HCT116 (cell line): ENCODE measurements at regions not wholly inside any gene's neighbourhood (a gene's known extent, or its start where the extent isn't known, plus 50 kb on each side); places are given as distances from the start of the nearest gene placed in this dataset.
A peak's percentile ranks its signal among the peaks of the same experiment; 100 is the strongest.

Source experiments
- ATAC-seq: fragments of 200-7000 bp; cut with Tn5 transposase; 2 replicates; pipeline ENCODE4 v1.9.1; 2020; ENCODE audit warnings: mild to moderate bottlenecking, moderate library complexity
- BruUV-seq: library from RNA; stranded (reverse); fragments of 400-500 nt; replicated peaks from 2 replicates; lab custom pipeline; 2021; lab: Mats Ljungman, UMichigan
- CTCF ChIA-PET: fragments of 300-600 bp; sonication (Branson Sonifier 250); formaldehyde crosslinking; loops from one replicate; lab custom pipeline; 2021; ENCODE audit warnings: antibody characterized with exemption; lab: Charles Lee
- POLR2A ChIA-PET: fragments of 300-600, 350-600 bp; sonication (Branson Sonifier 250); formaldehyde crosslinking; loops from one replicate; lab custom pipeline; 2021; ENCODE audit warnings: antibody characterized with exemption; lab: Charles Lee
- RAD21 ChIA-PET, 2 experiments: fragments of 300-600 bp; sonication (Branson Sonifier 250); formaldehyde crosslinking; loops; one replicate each; lab custom pipeline; 2023; ENCODE audit warnings: low total read pairs in 2 of 2; ENCODE audit not compliant: uncharacterized antibody in 2 of 2, unreplicated experiment in 2 of 2, low non-redundant PET in 1 of 2; lab: Charles Lee
- DNase-seq: peaks from one replicate; pipeline ENCODE4 v3.0.0-alpha.2; 2010; ENCODE audit warnings: low read depth, low spot score
- H2AFZ ChIP-seq: fragments of 200-600 bp; shearing (Covaris generic), sonication (generic); 2 replicates; pipeline ENCODE4 v1.6.1; 2017; ENCODE audit warnings: low read depth, mixed run types, mixed read lengths, antibody characterized with exemption, low read length; ENCODE audit not compliant: poor library complexity, severe bottlenecking
- H3K27ac ChIP-seq: 2 replicates; pipeline ENCODE4 v1.5.1; 2012; ENCODE audit warnings: low read depth, low read length
- H3K27me3 ChIP-seq: fragments of 200-600 bp; sonication (generic); 2 replicates; pipeline ENCODE4 v1.6.1; 2016; ENCODE audit warnings: mixed run types, low read length, mixed read lengths; ENCODE audit not compliant: insufficient read depth
- H3K36me3 ChIP-seq, 2 experiments: fragments of 200-500 bp in 1 of 2; fragments of 200-600 bp in 1 of 2; sonication (Bioruptor generic) in 1 of 2; sonication (generic) in 1 of 2; 2 replicates each; pipeline versions ENCODE4 v1.5.1 to v1.6.1; 2014 to 2016; ENCODE audit warnings: low read length in 2 of 2, inconsistent platforms in 1 of 2, mixed read lengths in 1 of 2, mixed run types in 1 of 2; ENCODE audit not compliant: insufficient read depth in 2 of 2, control insufficient read depth in 1 of 2
- H3K4me1 ChIP-seq, 2 experiments: fragments of 200-600 bp in 1 of 2; sonication (generic) in 1 of 2; 2 replicates each; pipeline versions ENCODE4 v1.5.1 to v1.6.1; 2012 to 2017; ENCODE audit warnings: low read length in 2 of 2, inconsistent platforms in 1 of 2, mild to moderate bottlenecking in 1 of 2, mixed read lengths in 1 of 2, mixed run types in 1 of 2, moderate library complexity in 1 of 2; ENCODE audit not compliant: insufficient read depth in 2 of 2, control insufficient read depth in 1 of 2
- H3K4me2 ChIP-seq: fragments of 200-600 bp; sonication (generic); 2 replicates; pipeline ENCODE4 v1.6.1; 2017; ENCODE audit warnings: mixed run types, low read length, mixed read lengths
- H3K4me3 ChIP-seq, 2 experiments: fragments of 200-600 bp in 1 of 2; sonication (generic) in 1 of 2; replicated peaks in 1 of 2; 2 replicates each; pipeline ENCODE4 v1.5.1; 2011 to 2016; ENCODE audit warnings: low read length in 2 of 2, control low read depth in 1 of 2, low read depth in 1 of 2, mild to moderate bottlenecking in 1 of 2, mixed read lengths in 1 of 2, mixed run types in 1 of 2
- H3K79me2 ChIP-seq: fragments of 200-600 bp; sonication (generic); 2 replicates; pipeline ENCODE4 v1.6.1; 2017; ENCODE audit warnings: mild to moderate bottlenecking, mixed run types, low read length, moderate library complexity, mixed read lengths; ENCODE audit not compliant: insufficient read depth
- H3K9ac ChIP-seq: fragments of 200-600 bp; sonication (generic); 2 replicates; pipeline ENCODE4 v1.6.1; 2016; ENCODE audit warnings: low read length, mixed read lengths
- H3K9me2 ChIP-seq: fragments of 200-600 bp; sonication (generic), shearing (Covaris generic); 2 replicates; pipeline ENCODE4 v1.6.1; 2017; ENCODE audit warnings: mixed run types, mild to moderate bottlenecking, moderate library complexity; ENCODE audit not compliant: insufficient read depth
- H3K9me3 ChIP-seq, 2 experiments: fragments of 200-500 bp in 1 of 2; fragments of 200-600 bp in 1 of 2; sonication (Bioruptor generic) in 1 of 2; sonication (generic) in 1 of 2; 2 replicates each; pipeline ENCODE4 v1.6.1; 2014 to 2017; ENCODE audit warnings: low read length in 2 of 2, mixed read lengths in 2 of 2, inconsistent platforms in 1 of 2, low read depth in 1 of 2, mild to moderate bottlenecking in 1 of 2, mixed run types in 1 of 2, moderate library complexity in 1 of 2; ENCODE audit not compliant: control insufficient read depth in 1 of 2, insufficient read depth in 1 of 2
- H4K20me1 ChIP-seq: fragments of 200-600 bp; sonication (generic), shearing (Covaris generic); 2 replicates; pipeline ENCODE4 v1.6.1; 2017; ENCODE audit warnings: mixed run types, mild to moderate bottlenecking, moderate library complexity; ENCODE audit not compliant: insufficient read depth
- CBX3 ChIP-seq: IDR thresholded peaks from 2 replicates; pipeline ENCODE4 v1.6.1; 2012; ENCODE audit warnings: low read depth
- POLR2A ChIP-seq: IDR thresholded peaks from 2 replicates; pipeline ENCODE4 v1.7.0; 2011; ENCODE audit warnings: borderline replicate concordance; ENCODE audit not compliant: insufficient read depth, insufficient read length; ENCODE audit errors: extremely low read depth
- RAD21 ChIP-seq: IDR thresholded peaks from 2 replicates; pipeline ENCODE4 v1.6.1; 2012; ENCODE audit warnings: low read depth, mild to moderate bottlenecking
- SP1 ChIP-seq: IDR thresholded peaks from 2 replicates; pipeline ENCODE4 v1.6.1; 2012; ENCODE audit warnings: low read depth
- SRF ChIP-seq: IDR thresholded peaks from 2 replicates; pipeline ENCODE4 v1.6.1; 2012; ENCODE audit warnings: low read depth
- TCF7L2 ChIP-seq: IDR thresholded peaks from 2 replicates; pipeline ENCODE4 v1.7.0; 2011; ENCODE audit warnings: borderline replicate concordance, inconsistent platforms; ENCODE audit not compliant: insufficient read depth, insufficient read length; ENCODE audit errors: extremely low read depth
- YY1 ChIP-seq: IDR thresholded peaks from 2 replicates; pipeline ENCODE4 v1.6.1; 2011; ENCODE audit warnings: low read length, low read depth, moderate library complexity, mild to moderate bottlenecking; ENCODE audit not compliant: insufficient replicate concordance; ENCODE audit errors: extremely low read depth
- ZFX ChIP-seq: fragments of 450-650 bp; IDR thresholded peaks from 2 replicates; pipeline ENCODE4 v1.6.1; 2017
- intact Hi-C: fragments of 100-400 bp; cut with micrococcal nuclease; formaldehyde crosslinking; loops from 2 replicates; pipeline ENCODE4 v1.10.0; 2022
- TF ChIP-seq, protein P1 (sequence below), 3 experiments: fragments of 200-600 bp in 1 of 3; sonication (generic) in 1 of 3; IDR thresholded peaks in 2 of 3; conservative IDR thresholded peaks in 1 of 3; 2 replicates each; pipeline ENCODE4 v1.5.1; 2012 to 2017; ENCODE audit warnings: low read depth in 2 of 3, low read length in 2 of 3, antibody characterized with exemption in 1 of 3, borderline replicate concordance in 1 of 3, control low read depth in 1 of 3, mild to moderate bottlenecking in 1 of 3, mixed read lengths in 1 of 3, mixed run types in 1 of 3, moderate library complexity in 1 of 3; ENCODE audit not compliant: insufficient read depth in 1 of 3
- TF ChIP-seq, protein P2 (sequence below): IDR thresholded peaks from 2 replicates; pipeline ENCODE4 v1.6.1; 2012; ENCODE audit warnings: low read depth
- TF ChIP-seq, protein P3 (sequence below): IDR thresholded peaks from 2 replicates; pipeline ENCODE4 v1.6.1; 2012

DNA sequence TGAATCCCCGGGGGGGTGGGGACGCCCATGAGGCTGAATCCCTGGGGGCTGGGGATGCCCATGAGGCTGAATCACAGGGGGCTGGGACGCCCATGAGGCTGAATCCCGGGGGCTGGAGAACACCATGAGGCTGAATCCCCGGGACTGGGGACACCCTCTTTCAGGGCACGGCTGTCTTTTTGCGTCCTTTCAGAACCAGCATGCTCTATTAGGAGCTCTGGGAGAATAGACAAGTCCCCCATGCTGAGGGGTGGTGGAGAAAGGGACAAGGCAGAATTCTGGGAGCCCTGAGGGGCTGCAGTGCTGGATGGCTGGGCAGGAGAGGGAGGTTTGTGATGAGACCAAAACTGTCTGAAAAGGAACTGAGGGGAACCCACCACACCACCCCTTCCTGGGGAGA, 257.3 kb upstream of the TCERG1L start:
- Histone ChIP-seq H3K4me3 (no peak overlapping the region), H3K27me3 (no peaks in the 10 kb centered on the region; the same call in 1 of the 2 replicates), H3K9me3 (no peaks in the 10 kb centered on the region), H2AFZ (no peak overlapping the region), H3K4me2 (no peak overlapping the region), H4K20me1 (no peaks in the 10 kb centered on the region), H3K9ac (no peak overlapping the region)
- TF ChIP-seq YY1, result no peak
- TF ChIP-seq, all 23 proteins: peak for 0
- no peaks in the 10 kb centered on the region for H3K79me2 ChIP-seq
- intact Hi-C loops, result loop anchor here (5.0 kb wide), 1 partner anchor 112 kb away; no protein-coding TSS in a partner anchor
- ChIA-PET CTCF (interaction anchor here (1.4 kb wide), 1 partner anchor 115 kb away, joined by 4 read pairs; no protein-coding TSS in a partner anchor), POLR2A (no interaction called here), RAD21 (no interaction called here)
- no TSS peak for BruUV-seq
- H3K9me2 ChIP-seq, result no peaks in the 10 kb centered on the region
- no peak for DNase-seq
- H3K4me1 ChIP-seq, result no peaks in the 10 kb centered on the region
- H3K36me3 ChIP-seq, result no peaks in the 10 kb centered on the region
- H3K27ac ChIP-seq, result no peak overlapping the region
- ATAC-seq, result no peak

DNA sequence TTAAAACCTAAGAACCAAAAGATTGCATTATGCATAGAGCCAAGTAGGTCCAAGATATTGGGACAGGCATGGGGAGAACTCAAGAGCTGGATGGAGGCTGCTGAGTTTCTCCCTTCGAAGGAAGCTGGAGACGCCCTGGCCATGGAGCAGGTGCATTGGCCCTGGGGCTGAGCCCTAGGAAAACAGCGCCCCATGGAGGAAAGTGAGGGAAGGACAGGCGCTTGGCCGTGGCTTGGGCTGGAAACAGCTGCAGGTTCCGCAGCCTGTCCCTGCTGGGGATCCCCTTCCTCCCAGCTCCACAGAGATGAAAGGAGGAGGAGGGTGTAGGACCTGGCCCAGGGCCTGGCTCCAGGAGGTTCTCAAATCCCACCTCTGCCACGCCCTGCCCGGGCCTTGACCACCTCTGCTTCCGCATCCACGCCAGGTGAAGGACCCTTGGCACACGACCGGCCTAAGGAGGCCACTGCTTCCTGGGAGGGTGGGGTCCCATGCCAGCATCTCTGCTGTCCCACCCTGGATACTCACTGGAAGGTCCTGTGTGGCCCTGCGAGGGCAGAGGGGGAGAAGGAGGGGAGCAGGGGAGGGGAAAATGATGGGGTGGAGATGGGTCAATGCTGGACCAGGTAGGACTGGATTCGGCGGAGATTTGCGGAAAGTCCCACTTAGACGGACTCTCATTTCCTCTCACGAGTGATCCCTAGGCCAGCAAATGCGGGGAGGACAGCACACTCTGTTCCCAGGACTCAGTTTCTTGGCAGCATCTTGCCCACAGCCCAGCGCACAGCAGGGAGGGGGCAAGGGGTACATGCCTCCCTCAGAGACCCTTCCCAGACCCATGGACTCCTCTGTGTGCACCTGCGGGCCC, 258.6 kb upstream of the TCERG1L start:
- DNase-seq, result no peak
- Histone ChIP-seq H2AFZ (no peak overlapping the region), H3K27ac (no peak overlapping the region), H3K9me2 (no peaks in the 10 kb centered on the region), H3K27me3 (no peaks in the 10 kb centered on the region; the same call in 1 of the 2 replicates), H3K4me1 (no peaks in the 10 kb centered on the region), H3K4me3 (no peak overlapping the region), H3K9ac (no peak overlapping the region), H4K20me1 (no peaks in the 10 kb centered on the region), H3K36me3 (no peaks in the 10 kb centered on the region), H3K9me3 (no peaks in the 10 kb centered on the region), H3K4me2 (no peak overlapping the region), H3K79me2 (no peaks in the 10 kb centered on the region)
- ChIA-PET CTCF (interaction anchor here (1.4 to 1.5 kb wide), 2 partner anchors 24 to 116 kb away, joined by 3 to 4 read pairs; no protein-coding TSS in a partner anchor), POLR2A (no interaction called here), RAD21 (no interaction called here)
- ATAC-seq, result peak; percentile 44; the same call in 1 of the 2 replicates
- no TSS peak for BruUV-seq
- intact Hi-C loops, result loop anchor here (5.0 kb wide), 1 partner anchor 113 kb away; no protein-coding TSS in a partner anchor
- no peak for TF ChIP-seq CBX3
- no peak for TF ChIP-seq SP1
- no peak for TF ChIP-seq SRF
- TF ChIP-seq RAD21, result peak; percentile 71
- TF ChIP-seq ZFX, result no peak
- TF ChIP-seq TCF7L2, result no peak
- TF ChIP-seq POLR2A, result no peak
- TF ChIP-seq, protein P1, sequence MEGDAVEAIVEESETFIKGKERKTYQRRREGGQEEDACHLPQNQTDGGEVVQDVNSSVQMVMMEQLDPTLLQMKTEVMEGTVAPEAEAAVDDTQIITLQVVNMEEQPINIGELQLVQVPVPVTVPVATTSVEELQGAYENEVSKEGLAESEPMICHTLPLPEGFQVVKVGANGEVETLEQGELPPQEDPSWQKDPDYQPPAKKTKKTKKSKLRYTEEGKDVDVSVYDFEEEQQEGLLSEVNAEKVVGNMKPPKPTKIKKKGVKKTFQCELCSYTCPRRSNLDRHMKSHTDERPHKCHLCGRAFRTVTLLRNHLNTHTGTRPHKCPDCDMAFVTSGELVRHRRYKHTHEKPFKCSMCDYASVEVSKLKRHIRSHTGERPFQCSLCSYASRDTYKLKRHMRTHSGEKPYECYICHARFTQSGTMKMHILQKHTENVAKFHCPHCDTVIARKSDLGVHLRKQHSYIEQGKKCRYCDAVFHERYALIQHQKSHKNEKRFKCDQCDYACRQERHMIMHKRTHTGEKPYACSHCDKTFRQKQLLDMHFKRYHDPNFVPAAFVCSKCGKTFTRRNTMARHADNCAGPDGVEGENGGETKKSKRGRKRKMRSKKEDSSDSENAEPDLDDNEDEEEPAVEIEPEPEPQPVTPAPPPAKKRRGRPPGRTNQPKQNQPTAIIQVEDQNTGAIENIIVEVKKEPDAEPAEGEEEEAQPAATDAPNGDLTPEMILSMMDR (IDR thresholded peaks at IDR 0.05 in 2 of 3, conservative IDR thresholded peaks at IDR 0.05 in 1 of 3; ENCODE audit: borderline replicate concordance in 1 of 3, insufficient read depth in 1 of 3, low read depth in 2 of 3, low read length in 2 of 3), result peak; percentile 36 to 52 (median 40); a peak in 5 of 6 replicates
- TF ChIP-seq, protein P2, sequence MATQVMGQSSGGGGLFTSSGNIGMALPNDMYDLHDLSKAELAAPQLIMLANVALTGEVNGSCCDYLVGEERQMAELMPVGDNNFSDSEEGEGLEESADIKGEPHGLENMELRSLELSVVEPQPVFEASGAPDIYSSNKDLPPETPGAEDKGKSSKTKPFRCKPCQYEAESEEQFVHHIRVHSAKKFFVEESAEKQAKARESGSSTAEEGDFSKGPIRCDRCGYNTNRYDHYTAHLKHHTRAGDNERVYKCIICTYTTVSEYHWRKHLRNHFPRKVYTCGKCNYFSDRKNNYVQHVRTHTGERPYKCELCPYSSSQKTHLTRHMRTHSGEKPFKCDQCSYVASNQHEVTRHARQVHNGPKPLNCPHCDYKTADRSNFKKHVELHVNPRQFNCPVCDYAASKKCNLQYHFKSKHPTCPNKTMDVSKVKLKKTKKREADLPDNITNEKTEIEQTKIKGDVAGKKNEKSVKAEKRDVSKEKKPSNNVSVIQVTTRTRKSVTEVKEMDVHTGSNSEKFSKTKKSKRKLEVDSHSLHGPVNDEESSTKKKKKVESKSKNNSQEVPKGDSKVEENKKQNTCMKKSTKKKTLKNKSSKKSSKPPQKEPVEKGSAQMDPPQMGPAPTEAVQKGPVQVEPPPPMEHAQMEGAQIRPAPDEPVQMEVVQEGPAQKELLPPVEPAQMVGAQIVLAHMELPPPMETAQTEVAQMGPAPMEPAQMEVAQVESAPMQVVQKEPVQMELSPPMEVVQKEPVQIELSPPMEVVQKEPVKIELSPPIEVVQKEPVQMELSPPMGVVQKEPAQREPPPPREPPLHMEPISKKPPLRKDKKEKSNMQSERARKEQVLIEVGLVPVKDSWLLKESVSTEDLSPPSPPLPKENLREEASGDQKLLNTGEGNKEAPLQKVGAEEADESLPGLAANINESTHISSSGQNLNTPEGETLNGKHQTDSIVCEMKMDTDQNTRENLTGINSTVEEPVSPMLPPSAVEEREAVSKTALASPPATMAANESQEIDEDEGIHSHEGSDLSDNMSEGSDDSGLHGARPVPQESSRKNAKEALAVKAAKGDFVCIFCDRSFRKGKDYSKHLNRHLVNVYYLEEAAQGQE, result no peak
- TF ChIP-seq, protein P3, sequence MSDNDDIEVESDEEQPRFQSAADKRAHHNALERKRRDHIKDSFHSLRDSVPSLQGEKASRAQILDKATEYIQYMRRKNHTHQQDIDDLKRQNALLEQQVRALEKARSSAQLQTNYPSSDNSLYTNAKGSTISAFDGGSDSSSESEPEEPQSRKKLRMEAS, result no peak
